Keratinocyte (primary cell): ENCODE measurements at regions not wholly inside any gene's neighbourhood (a gene's known extent, or its start where the extent isn't known, plus 50 kb on each side); places are given as distances from the start of the nearest gene placed in this dataset.

Experiments
- DNase-seq: peaks from one replicate; pipeline ENCODE4 v3.0.0-alpha.2; 2011; ENCODE audit warnings: low read depth, missing footprints, low spot score
- FAIRE-seq: peaks from 2 replicates; lab custom pipeline; 2011; peaks lifted over from hg19 to GRCh38; lab: Jason Lieb, UNC
- H2AFZ ChIP-seq: 2 replicates; pipeline ENCODE4 v1.6.0; 2012; ENCODE audit warnings: low read length, control low read depth, inconsistent platforms; ENCODE audit not compliant: control insufficient read depth
- H3K27ac ChIP-seq: 2 replicates; pipeline ENCODE4 v1.5.1; 2011; ENCODE audit warnings: low read length; ENCODE audit not compliant: control insufficient read depth, insufficient read depth
- H3K27me3 ChIP-seq: 3 replicates; pipeline ENCODE4 v1.6.0; 2011; ENCODE audit warnings: low read length; ENCODE audit not compliant: control insufficient read depth, insufficient read depth; ENCODE audit errors: extremely low read depth
- H3K36me3 ChIP-seq, 2 experiments: 2 replicates in 1 of 2; 3 replicates in 1 of 2; pipeline ENCODE4 v1.5.1; 2011; ENCODE audit warnings: low read length in 2 of 2, mild to moderate bottlenecking in 1 of 2; ENCODE audit not compliant: control insufficient read depth in 2 of 2, insufficient read depth in 2 of 2; ENCODE audit errors: extremely low read depth in 1 of 2
- H3K4me1 ChIP-seq: 3 replicates; pipeline ENCODE4 v1.5.1; 2011; ENCODE audit warnings: low read length; ENCODE audit not compliant: control insufficient read depth, insufficient read depth; ENCODE audit errors: extremely low read depth
- H3K4me2 ChIP-seq: 3 replicates; pipeline ENCODE4 v1.6.0; 2011; ENCODE audit warnings: low read depth, low read length; ENCODE audit not compliant: control insufficient read depth, insufficient read depth; ENCODE audit errors: extremely low read depth
- H3K4me3 ChIP-seq, 3 experiments: fragments of 200-600 bp in 1 of 3; sonication (generic) in 1 of 3; 2 replicates in 2 of 3; 3 replicates in 1 of 3; pipeline ENCODE4 v1.5.1; 2011 to 2016; ENCODE audit warnings: low read length in 3 of 3, mild to moderate bottlenecking in 3 of 3, control low read depth in 2 of 3, inconsistent platforms in 1 of 3, low read depth in 1 of 3, mixed read lengths in 1 of 3, mixed run types in 1 of 3, moderate library complexity in 1 of 3; ENCODE audit not compliant: control insufficient read depth in 2 of 3, insufficient read depth in 2 of 3; ENCODE audit errors: extremely low read depth in 1 of 3
- H3K79me2 ChIP-seq: 2 replicates; pipeline ENCODE4 v1.6.0; 2012; ENCODE audit warnings: low read length; ENCODE audit not compliant: control insufficient read depth, insufficient read depth
- H3K9ac ChIP-seq: 3 replicates; pipeline ENCODE4 v1.6.0; 2011; ENCODE audit warnings: low read length; ENCODE audit not compliant: control insufficient read depth, insufficient read depth; ENCODE audit errors: extremely low read depth
- H3K9me1 ChIP-seq: 3 replicates; pipeline ENCODE4 v1.6.0; 2011; ENCODE audit warnings: low read length; ENCODE audit not compliant: control insufficient read depth, insufficient read depth; ENCODE audit errors: extremely low read depth
- H3K9me3 ChIP-seq: 2 replicates; pipeline ENCODE4 v1.5.1; 2012; ENCODE audit warnings: low read depth, low read length; ENCODE audit not compliant: control insufficient read depth
- H4K20me1 ChIP-seq: 3 replicates; pipeline ENCODE4 v1.6.0; 2011; ENCODE audit warnings: low read length; ENCODE audit not compliant: control insufficient read depth, insufficient read depth; ENCODE audit errors: extremely low read depth
- EZH2 ChIP-seq: IDR thresholded peaks from one replicate; pipeline ENCODE4 v1.6.1; 2012; ENCODE audit warnings: inconsistent platforms, mild to moderate bottlenecking, low read length, moderate library complexity
- dilution Hi-C: fragments of 300-500 bp; cut with MboI; formaldehyde crosslinking; loops from one replicate; pipeline ENCODE4 v1.7.0; 2020; ENCODE audit warnings: low sequenced_read_pairs; ENCODE audit not compliant: extremely low pct_ligation_motif_present
- TF ChIP-seq, protein P1 (sequence below), 3 experiments: IDR thresholded peaks in 1 of 3; conservative IDR thresholded peaks in 1 of 3; optimal IDR thresholded peaks in 1 of 3; 2 replicates in 2 of 3; 3 replicates in 1 of 3; pipeline versions ENCODE3 to v1.5.1; 2011; ENCODE audit warnings: low read length in 3 of 3, mild to moderate bottlenecking in 3 of 3, moderate library complexity in 2 of 3, control low read depth in 1 of 3, inconsistent platforms in 1 of 3; ENCODE audit not compliant: insufficient read depth in 2 of 3; ENCODE audit errors: extremely low read depth in 1 of 3

DNA sequence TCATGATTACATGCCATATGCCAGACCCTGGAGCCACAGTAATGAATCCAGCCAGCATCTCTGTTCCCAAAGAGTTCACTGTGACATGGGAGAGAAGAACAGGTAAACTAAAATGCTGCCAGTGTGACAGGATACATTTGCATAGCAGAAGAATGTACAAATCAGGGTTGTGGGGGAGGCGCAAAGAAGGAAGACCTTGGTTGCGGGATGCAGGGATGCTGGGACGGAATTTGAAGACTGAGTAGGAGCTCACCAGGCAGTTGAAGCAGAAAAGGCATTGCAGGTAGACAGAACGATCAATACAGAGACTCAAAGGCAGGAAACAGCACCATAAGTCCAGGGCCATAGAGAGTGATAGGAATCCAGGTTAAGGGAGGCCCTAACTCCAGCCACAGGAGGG is 180.3 kb upstream of the ZC3H12A start:
- no peaks in the 10 kb centered on the region for H3K79me2 ChIP-seq
- no peak overlapping the region for H3K4me2 ChIP-seq
- no peak for TF ChIP-seq EZH2
- TF ChIP-seq, protein P1, sequence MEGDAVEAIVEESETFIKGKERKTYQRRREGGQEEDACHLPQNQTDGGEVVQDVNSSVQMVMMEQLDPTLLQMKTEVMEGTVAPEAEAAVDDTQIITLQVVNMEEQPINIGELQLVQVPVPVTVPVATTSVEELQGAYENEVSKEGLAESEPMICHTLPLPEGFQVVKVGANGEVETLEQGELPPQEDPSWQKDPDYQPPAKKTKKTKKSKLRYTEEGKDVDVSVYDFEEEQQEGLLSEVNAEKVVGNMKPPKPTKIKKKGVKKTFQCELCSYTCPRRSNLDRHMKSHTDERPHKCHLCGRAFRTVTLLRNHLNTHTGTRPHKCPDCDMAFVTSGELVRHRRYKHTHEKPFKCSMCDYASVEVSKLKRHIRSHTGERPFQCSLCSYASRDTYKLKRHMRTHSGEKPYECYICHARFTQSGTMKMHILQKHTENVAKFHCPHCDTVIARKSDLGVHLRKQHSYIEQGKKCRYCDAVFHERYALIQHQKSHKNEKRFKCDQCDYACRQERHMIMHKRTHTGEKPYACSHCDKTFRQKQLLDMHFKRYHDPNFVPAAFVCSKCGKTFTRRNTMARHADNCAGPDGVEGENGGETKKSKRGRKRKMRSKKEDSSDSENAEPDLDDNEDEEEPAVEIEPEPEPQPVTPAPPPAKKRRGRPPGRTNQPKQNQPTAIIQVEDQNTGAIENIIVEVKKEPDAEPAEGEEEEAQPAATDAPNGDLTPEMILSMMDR (optimal IDR thresholded peaks at IDR 0.05 in 1 of 3, IDR thresholded peaks at IDR 0.05 in 1 of 3, conservative IDR thresholded peaks at IDR 0.05 in 1 of 3; ENCODE audit: extremely low read depth in 1 of 3, insufficient read depth in 2 of 3, low read length in 3 of 3), result no peak
- no peaks in the 10 kb centered on the region for H3K9me1 ChIP-seq
- no peak overlapping the region for H3K27ac ChIP-seq
- H3K9me3 ChIP-seq, result no peaks in the 10 kb centered on the region
- no peak for DNase-seq
- no peak overlapping the region for H3K9ac ChIP-seq
- no peak for FAIRE-seq
- peaks cover 4% of the 10 kb centered on the region for H3K27me3 ChIP-seq
- no peak overlapping the region for H3K4me3 ChIP-seq
- H3K4me1 ChIP-seq, result no peaks in the 10 kb centered on the region
- no peaks in the 10 kb centered on the region for H3K36me3 ChIP-seq
- no peak overlapping the region for H2AFZ ChIP-seq
- dilution Hi-C loops, result no loop called here
- no peaks in the 10 kb centered on the region for H4K20me1 ChIP-seq

DNA sequence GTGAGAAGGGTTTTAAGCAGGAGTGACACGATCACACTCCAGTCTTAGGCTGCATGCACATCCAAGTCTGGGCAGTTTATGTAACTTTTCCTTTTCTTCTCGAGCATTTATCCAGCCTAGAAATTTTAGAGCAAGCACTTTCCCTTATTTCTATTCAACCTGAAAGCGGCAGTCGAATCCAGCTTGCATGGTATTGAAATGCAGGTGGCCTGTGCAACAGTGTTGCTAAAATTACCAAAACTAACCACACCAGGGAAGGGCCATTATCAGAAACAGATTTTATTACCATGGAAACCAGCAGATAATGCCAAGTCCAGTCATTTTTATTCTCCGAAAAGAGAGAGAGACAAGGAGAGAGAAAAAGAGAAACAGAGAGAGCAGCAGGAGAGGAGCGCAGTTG is 179.9 kb upstream of the ZC3H12A start:
- H3K4me3 ChIP-seq, result no peak overlapping the region
- DNase-seq (no peak), FAIRE-seq (no peak)
- no peak overlapping the region for H3K4me2 ChIP-seq
- no peak overlapping the region for H2AFZ ChIP-seq
- no peaks in the 10 kb centered on the region for H4K20me1 ChIP-seq
- no peak overlapping the region for H3K9ac ChIP-seq
- H3K27me3 ChIP-seq, result peaks cover 4% of the 10 kb centered on the region
- no peaks in the 10 kb centered on the region for H3K9me3 ChIP-seq
- no peaks in the 10 kb centered on the region for H3K9me1 ChIP-seq
- TF ChIP-seq EZH2, result no peak
- TF ChIP-seq, protein P1 (optimal IDR thresholded peaks at IDR 0.05 in 1 of 3, IDR thresholded peaks at IDR 0.05 in 1 of 3, conservative IDR thresholded peaks at IDR 0.05 in 1 of 3; ENCODE audit: extremely low read depth in 1 of 3, insufficient read depth in 2 of 3, low read length in 3 of 3), result no peak
- no peaks in the 10 kb centered on the region for H3K4me1 ChIP-seq
- no peak overlapping the region for H3K27ac ChIP-seq
- dilution Hi-C loops, result no loop called here
- H3K79me2 ChIP-seq, result no peaks in the 10 kb centered on the region
- H3K36me3 ChIP-seq, result no peaks in the 10 kb centered on the region
